ENCODE measurements at regions not wholly inside any gene's neighbourhood (a gene's known extent, or its start where the extent isn't known, plus 50 kb on each side); places are given as distances from the start of the nearest gene placed in this dataset.

DNA sequence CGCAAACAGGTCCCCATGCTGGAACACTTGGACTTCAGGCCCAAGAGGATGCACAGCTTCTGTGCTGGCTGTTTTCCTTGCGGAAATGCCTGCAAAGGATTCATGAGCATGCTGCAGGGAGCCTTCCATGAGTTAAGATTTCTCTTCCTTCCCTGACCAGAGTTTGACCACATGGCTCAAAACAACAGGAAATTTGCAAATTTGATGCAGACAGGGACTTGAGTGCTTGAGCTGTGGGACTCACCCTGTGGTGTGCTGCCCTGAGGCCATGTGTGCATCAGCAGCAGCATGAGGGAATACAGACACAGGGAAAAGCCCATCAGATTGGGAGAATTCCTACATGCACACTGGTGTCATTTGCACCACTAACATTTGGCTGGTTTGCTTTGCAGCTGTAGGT lies 195.4 kb downstream of the CDC14C start (continued):
- TF ChIP-seq, protein P1, sequence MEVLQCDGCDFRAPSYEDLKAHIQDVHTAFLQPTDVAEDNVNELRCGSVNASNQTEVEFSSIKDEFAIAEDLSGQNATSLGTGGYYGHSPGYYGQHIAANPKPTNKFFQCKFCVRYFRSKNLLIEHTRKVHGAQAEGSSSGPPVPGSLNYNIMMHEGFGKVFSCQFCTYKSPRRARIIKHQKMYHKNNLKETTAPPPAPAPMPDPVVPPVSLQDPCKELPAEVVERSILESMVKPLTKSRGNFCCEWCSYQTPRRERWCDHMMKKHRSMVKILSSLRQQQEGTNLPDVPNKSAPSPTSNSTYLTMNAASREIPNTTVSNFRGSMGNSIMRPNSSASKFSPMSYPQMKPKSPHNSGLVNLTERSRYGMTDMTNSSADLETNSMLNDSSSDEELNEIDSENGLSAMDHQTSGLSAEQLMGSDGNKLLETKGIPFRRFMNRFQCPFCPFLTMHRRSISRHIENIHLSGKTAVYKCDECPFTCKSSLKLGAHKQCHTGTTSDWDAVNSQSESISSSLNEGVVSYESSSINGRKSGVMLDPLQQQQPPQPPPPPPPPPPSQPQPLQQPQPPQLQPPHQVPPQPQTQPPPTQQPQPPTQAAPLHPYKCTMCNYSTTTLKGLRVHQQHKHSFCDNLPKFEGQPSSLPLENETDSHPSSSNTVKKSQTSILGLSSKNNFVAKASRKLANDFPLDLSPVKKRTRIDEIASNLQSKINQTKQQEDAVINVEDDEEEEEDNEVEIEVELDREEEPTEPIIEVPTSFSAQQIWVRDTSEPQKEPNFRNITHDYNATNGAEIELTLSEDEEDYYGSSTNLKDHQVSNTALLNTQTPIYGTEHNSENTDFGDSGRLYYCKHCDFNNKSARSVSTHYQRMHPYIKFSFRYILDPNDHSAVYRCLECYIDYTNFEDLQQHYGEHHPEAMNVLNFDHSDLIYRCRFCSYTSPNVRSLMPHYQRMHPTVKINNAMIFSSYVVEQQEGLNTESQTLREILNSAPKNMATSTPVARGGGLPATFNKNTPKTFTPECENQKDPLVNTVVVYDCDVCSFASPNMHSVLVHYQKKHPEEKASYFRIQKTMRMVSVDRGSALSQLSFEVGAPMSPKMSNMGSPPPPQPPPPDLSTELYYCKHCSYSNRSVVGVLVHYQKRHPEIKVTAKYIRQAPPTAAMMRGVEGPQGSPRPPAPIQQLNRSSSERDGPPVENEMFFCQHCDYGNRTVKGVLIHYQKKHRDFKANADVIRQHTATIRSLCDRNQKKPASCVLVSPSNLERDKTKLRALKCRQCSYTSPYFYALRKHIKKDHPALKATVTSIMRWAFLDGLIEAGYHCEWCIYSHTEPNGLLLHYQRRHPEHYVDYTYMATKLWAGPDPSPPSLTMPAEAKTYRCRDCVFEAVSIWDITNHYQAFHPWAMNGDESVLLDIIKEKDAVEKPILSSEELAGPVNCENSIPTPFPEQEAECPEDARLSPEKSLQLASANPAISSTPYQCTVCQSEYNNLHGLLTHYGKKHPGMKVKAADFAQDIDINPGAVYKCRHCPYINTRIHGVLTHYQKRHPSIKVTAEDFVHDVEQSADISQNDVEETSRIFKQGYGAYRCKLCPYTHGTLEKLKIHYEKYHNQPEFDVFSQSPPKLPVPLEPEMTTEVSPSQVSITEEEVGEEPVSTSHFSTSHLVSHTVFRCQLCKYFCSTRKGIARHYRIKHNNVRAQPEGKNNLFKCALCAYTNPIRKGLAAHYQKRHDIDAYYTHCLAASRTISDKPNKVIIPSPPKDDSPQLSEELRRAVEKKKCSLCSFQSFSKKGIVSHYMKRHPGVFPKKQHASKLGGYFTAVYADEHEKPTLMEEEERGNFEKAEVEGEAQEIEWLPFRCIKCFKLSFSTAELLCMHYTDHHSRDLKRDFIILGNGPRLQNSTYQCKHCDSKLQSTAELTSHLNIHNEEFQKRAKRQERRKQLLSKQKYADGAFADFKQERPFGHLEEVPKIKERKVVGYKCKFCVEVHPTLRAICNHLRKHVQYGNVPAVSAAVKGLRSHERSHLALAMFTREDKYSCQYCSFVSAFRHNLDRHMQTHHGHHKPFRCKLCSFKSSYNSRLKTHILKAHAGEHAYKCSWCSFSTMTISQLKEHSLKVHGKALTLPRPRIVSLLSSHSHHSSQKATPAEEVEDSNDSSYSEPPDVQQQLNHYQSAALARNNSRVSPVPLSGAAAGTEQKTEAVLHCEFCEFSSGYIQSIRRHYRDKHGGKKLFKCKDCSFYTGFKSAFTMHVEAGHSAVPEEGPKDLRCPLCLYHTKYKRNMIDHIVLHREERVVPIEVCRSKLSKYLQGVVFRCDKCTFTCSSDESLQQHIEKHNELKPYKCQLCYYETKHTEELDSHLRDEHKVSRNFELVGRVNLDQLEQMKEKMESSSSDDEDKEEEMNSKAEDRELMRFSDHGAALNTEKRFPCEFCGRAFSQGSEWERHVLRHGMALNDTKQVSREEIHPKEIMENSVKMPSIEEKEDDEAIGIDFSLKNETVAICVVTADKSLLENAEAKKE (CRISPR knock-in tag; IDR thresholded peaks at IDR 0.05) = no peak

DNA sequence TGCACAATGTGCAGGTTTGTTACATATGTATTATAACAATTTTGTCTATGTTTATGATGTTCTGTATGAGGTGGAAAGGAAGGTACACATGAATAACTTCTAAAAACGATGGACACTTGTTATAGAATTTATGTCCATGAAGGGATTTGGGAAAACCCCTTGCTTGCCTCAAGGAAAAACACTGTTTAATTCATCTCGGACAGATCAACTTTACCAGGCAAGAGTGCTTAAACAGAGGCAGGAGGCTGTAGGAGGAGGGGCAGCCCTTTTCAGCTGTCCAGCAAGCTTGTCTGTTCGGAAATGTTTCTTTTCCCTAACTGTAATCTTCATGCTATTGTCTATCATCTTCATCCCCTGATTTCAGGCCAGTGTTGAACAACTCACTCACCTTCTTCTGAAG lies 200.9 kb downstream of the CDC14C start:
- no peak overlapping the region for H3K27ac Mint-ChIP-seq
- no peaks in the 10 kb centered on the region for H3K27me3 Mint-ChIP-seq (ENCODE audit: insufficient read depth, low read depth, poor library complexity)
- Histone ChIP-seq H4K20me1 (replicated peaks; ENCODE audit: insufficient read depth) (no peaks in the 10 kb centered on the region), H3K4me3 (no peak overlapping the region), H3K79me2 (replicated peaks; ENCODE audit: insufficient read depth) (no peaks in the 10 kb centered on the region), H3K36me3 (ENCODE audit: insufficient read depth) (no peaks in the 10 kb centered on the region), H3K4me1 (ENCODE audit: insufficient read depth) (peaks cover 14% of the 10 kb centered on the region; the same call in 1 of the 2 replicates), H3K4me2 (no peak overlapping the region), H3K27ac (ENCODE audit: low read depth) (no peak overlapping the region), H3K27me3 (ENCODE audit: insufficient read depth) (no peaks in the 10 kb centered on the region), H2AFZ (no peak overlapping the region), H3F3A (replicated peaks; ENCODE audit: low read depth) (no peaks in the 10 kb centered on the region), H3K9me2 (ENCODE audit: insufficient read depth) (peaks cover 14% of the 10 kb centered on the region)
- 0 out of 3 replicates have a peak, but pooled peaks cover 4% of the 10 kb centered on the region for H3K36me3 Mint-ChIP-seq (ENCODE audit: low read depth)
- H3K9me3 Mint-ChIP-seq = peaks cover 8% of the 10 kb centered on the region; the same call in 2 of the 3 replicates
- no peak for ATAC-seq
- no peak for DNase-seq (ENCODE audit: low spot score)
- peaks cover 12% of the 10 kb centered on the region for H3K4me1 Mint-ChIP-seq
- H3K4me3 Mint-ChIP-seq = no peak overlapping the region
- TF ChIP-seq, protein P2, sequence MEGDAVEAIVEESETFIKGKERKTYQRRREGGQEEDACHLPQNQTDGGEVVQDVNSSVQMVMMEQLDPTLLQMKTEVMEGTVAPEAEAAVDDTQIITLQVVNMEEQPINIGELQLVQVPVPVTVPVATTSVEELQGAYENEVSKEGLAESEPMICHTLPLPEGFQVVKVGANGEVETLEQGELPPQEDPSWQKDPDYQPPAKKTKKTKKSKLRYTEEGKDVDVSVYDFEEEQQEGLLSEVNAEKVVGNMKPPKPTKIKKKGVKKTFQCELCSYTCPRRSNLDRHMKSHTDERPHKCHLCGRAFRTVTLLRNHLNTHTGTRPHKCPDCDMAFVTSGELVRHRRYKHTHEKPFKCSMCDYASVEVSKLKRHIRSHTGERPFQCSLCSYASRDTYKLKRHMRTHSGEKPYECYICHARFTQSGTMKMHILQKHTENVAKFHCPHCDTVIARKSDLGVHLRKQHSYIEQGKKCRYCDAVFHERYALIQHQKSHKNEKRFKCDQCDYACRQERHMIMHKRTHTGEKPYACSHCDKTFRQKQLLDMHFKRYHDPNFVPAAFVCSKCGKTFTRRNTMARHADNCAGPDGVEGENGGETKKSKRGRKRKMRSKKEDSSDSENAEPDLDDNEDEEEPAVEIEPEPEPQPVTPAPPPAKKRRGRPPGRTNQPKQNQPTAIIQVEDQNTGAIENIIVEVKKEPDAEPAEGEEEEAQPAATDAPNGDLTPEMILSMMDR (conservative IDR thresholded peaks at IDR 0.05; ENCODE audit: low read depth in 2 of 2) = no peak
- TF ChIP-seq, protein P3, sequence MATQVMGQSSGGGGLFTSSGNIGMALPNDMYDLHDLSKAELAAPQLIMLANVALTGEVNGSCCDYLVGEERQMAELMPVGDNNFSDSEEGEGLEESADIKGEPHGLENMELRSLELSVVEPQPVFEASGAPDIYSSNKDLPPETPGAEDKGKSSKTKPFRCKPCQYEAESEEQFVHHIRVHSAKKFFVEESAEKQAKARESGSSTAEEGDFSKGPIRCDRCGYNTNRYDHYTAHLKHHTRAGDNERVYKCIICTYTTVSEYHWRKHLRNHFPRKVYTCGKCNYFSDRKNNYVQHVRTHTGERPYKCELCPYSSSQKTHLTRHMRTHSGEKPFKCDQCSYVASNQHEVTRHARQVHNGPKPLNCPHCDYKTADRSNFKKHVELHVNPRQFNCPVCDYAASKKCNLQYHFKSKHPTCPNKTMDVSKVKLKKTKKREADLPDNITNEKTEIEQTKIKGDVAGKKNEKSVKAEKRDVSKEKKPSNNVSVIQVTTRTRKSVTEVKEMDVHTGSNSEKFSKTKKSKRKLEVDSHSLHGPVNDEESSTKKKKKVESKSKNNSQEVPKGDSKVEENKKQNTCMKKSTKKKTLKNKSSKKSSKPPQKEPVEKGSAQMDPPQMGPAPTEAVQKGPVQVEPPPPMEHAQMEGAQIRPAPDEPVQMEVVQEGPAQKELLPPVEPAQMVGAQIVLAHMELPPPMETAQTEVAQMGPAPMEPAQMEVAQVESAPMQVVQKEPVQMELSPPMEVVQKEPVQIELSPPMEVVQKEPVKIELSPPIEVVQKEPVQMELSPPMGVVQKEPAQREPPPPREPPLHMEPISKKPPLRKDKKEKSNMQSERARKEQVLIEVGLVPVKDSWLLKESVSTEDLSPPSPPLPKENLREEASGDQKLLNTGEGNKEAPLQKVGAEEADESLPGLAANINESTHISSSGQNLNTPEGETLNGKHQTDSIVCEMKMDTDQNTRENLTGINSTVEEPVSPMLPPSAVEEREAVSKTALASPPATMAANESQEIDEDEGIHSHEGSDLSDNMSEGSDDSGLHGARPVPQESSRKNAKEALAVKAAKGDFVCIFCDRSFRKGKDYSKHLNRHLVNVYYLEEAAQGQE (IDR thresholded peaks at IDR 0.05; ENCODE audit: unreplicated experiment) = no peak
- no peak for TF ChIP-seq POLR2AphosphoS5 (IDR thresholded peaks at IDR 0.05; ENCODE audit: low read depth)
- TF ChIP-seq, protein P4, sequence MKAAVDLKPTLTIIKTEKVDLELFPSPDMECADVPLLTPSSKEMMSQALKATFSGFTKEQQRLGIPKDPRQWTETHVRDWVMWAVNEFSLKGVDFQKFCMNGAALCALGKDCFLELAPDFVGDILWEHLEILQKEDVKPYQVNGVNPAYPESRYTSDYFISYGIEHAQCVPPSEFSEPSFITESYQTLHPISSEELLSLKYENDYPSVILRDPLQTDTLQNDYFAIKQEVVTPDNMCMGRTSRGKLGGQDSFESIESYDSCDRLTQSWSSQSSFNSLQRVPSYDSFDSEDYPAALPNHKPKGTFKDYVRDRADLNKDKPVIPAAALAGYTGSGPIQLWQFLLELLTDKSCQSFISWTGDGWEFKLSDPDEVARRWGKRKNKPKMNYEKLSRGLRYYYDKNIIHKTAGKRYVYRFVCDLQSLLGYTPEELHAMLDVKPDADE (IDR thresholded peaks at IDR 0.05) = no peak

Measured in GM23338 (cell line).